DMS53 (cell line): ENCODE measurements at regions not wholly inside any gene's neighbourhood (a gene's known extent, or its start where the extent isn't known, plus 50 kb on each side); places are given as distances from the start of the nearest gene placed in this dataset.
A peak's percentile ranks its signal among the peaks of the same experiment; 100 is the strongest.
"Not testable (repeated sequence)": the region's sequence is repeated elsewhere in the genome, so short reads cannot be mapped to it uniquely, and the experiment has no call there.

ENCODE experiments used
- DNase-seq: peaks from one replicate; lab custom pipeline; 2025; lab: John Stamatoyannopoulos, UW

DNA sequence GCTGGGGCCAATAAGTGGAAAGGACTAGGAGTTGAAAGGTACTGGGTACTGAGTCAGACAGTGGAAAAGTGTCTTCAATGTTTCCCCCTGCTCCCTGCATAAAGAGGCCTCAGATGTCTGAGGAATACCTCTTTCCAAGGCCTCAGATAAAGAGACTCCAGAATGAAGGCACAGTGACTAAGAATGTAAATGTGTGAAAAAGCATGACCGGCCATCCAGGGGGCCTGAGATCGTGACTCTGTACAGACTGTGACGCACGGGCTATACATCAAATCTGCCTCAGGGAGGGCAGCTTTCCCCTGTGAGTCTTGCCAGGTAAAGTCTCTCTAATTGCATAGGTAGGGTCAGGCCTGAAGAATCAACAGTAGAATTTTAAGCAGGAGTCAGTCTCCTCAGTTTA is 1690.5 kb downstream of the KCNT2 start:
- DNase-seq = no peak

DNA sequence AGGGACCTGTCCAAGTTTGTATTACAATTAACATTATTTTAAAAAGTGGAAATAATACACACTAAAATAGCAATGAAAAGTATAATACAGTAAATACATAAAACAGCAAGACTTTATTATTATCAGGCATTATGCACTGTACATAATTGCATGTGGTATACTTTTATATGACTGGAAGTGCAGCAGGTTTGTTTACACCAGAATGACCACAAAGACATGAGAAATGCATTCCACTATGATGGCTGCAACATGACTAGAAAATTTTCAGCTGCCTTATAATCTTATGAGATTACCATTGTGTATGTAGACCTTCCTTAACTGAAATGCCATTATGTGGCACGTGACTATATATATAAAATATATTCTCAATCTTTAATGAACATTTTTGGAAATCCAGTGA is 1699.6 kb downstream of the KCNT2 start:
- no peak for DNase-seq

- DNase-seq = no peak
These were observed 1704.7 kb downstream of the KCNT2 start for GRCh38 chr1:194903524-194903923.

DNA sequence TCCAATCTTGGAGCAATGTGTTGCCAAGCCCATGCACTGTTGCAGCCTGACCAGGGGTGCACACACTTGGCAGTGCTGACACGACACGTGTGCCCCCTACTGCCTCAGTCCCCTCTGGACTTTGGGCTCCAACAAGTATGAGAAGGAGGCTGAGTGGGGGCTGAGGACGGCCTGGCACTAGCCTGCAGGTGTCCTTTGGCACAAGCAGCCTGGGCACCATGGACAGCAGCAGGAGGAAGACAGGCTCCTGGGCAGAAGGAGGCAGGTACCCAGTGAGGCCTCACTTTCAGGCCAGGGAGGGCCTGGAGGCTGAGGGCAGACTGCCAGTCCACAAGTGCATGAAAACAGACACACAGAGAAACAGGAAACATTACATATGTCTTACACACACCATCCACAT is 1702.9 kb upstream of the B3GALT2 start:
- DNase-seq = no peak

- no peak for DNase-seq
These were observed 1684.4 kb upstream of the B3GALT2 start for GRCh38 chr1:194870860-194871259.

DNA sequence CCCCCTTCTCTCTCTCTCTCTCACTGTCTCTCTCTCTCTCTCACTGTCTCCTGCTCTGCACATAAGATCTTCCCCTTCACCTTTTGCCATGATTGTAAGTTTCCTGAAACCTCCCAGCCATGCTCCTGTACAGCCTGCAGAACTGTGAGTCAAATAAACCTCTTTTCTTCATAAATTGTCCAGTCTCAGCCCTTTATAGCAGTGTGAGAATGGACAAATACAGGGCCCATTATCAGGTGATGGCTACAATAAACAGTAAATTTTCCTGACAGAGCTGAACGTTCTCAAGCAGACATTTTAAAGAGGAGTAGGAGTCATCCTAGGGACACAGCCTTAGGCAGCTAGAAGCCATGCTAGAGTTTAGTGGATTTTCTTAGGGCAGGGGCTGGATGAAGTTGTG is 1679.7 kb upstream of the B3GALT2 start:
- no peak for DNase-seq

- DNase-seq = peak; percentile 67
These were observed 1679.0 kb upstream of the B3GALT2 start for GRCh38 chr1:194865383-194865782.

- DNase-seq = no peak
These were observed 1675.7 kb upstream of the B3GALT2 start for GRCh38 chr1:194862129-194862528.

- no peak for DNase-seq
These were observed 1674.1 kb upstream of the B3GALT2 start for GRCh38 chr1:194860248-194861201.

GRCh38 chr1:194859481-194860154 is 1673.2 kb upstream of the B3GALT2 start:
- not testable (repeated sequence) for DNase-seq

DNA sequence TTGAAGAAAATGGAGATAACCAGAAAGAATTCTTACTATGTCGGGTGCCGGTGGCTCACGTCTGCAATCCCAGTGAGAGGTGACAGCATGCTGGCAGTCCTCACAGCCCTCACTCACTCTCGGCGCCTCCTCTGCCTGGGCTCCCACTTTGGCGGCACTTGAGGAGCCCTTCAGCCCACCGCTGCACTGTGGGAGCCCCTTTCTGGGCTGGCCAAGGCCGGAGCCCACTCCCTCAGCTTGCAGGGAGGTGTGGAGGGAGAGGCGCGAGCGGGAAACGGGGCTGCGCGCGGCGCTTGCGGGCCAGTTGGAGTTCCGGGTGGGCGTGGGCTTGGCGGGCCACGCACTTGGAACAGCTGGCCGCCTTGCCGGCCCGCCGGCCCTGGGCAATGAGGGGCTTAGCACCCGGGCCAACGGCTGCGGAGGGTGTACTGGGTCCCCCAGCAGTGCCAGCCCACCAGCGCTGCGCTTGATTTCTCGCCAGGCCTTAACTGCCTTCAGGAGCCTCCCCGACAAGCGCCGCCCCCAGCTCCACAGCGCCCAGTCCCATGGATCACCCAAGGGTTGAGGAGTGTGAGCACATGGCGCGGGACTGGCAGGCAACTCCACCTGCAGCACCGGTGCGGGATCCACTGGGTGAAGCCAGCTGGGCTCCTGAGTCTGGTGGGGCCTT is 1672.5 kb upstream of the B3GALT2 start:
- DNase-seq = not testable (repeated sequence)

- DNase-seq = no peak
These were observed 1671.0 kb upstream of the B3GALT2 start for GRCh38 chr1:194857413-194857812.

GRCh38 chr1:194848846-194849245 is 1662.4 kb upstream of the B3GALT2 start:
- DNase-seq = no peak

DNA sequence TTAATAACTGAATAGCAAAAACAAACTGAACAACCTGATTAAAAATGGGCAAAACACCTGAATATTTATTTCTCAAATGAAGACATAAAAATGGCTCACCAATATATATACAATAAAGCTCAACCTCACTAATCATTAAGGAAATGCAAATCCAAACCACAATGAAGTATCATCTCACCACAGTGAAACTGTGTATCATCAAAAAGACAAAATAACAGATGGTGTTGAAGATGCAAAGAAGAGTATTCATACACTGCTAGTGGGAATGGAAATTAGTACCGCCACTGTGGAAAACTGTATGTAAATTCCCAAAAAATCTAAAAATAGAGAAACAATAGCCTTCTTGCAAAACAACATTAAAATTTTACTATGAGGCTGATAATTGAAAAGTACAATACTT is 1660.1 kb upstream of the B3GALT2 start:
- DNase-seq = no peak

GRCh38 chr1:194843077-194843476 is 1656.7 kb upstream of the B3GALT2 start:
- DNase-seq = no peak

DNA sequence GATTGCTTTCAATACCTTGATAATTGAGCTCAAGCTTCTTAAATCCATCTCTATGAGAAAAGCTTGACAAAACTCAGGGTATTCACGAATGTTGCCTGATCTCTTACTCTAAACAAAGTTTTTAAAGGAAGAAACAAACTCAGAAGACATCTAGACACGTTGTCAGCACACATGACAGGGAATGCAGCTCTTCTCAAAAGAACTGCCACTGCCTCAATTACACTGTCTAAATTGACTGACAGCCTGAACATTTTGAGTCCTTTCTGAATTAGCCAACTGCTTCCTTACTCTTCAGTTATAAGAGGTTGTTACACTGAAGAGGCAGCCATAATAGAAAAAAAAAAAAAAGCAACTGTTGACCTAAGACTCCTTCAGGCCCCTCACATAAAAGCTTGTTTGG is 1646.7 kb upstream of the B3GALT2 start:
- DNase-seq = peak; percentile 18

DNA sequence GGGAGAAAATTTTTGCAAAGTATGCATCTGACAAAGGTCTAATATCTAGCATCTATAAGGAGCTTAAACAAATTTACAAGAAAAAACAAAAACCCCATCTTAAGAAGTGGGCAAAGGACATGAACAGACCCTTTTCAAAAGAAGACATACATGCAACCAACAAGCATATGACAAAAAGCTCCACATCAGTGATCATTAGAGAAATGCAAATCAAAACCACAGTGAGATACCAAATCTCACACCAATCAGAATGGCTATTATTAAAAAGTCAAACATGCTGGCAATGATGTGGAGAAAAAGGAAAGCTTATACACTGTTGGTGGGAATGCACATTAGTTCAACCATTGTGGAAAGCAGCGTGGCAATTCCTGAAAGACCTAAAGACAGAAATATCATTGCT is 1645.2 kb upstream of the B3GALT2 start:
- DNase-seq = not testable (repeated sequence)

DNA sequence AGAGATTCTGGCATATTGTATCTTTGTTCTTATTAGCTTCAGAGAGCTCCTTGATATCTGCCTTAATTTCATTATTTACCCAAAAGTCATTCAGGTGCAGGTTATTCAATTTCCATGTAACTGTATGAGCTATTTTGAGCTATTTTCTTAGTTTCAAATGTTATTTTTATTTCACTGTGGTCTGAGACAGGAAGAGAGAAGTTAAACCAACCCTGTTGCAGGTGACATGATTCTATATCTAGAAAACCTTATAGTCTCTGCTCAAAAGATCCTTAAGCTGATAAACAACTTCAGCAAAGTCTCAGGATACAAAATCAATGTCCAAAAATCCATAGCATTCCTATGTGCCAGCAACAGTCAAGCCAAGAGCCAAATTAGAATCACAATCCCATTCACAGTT is 1644.0 kb upstream of the B3GALT2 start:
- no peak for DNase-seq

DNA sequence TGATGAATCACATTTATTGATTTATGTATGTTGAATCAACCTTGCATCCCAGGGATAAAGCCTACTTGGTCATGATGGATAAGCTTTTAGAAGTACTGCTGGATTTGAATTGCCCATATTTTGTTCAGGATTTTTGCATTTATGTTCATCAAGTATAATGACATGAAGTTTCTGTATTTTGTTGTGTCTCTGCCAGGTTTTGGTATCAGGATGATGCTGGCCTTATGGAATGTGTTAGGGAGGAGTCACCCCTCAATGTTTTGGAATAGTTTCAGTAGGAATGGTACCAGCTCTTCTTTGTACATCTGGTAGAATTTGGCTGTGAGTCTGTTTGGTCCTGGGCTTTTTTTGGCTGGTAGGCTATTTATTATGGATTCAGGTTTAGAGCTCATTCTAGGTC is 1643.1 kb upstream of the B3GALT2 start:
- DNase-seq = peak; percentile 33

DNA sequence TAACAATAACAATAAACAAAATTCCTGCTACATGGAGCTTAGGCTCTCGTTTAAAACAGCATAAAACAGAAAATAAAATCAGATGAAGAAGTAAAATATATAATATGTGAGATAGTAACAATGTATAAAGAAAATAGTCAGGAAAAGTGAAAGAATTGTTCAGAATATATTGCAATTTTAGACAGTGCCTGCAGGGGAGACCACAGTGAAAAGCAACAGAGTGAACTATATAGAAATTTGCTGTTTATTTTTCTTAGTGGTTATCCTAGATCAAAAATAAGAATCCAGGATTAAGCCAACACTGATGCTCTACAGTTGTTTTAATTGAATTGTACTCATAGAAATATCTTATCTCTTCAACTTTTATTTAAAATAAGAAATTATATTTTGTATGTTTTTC is 1639.0 kb upstream of the B3GALT2 start:
- no peak for DNase-seq

GRCh38 chr1:194821091-194821490 is 1634.7 kb upstream of the B3GALT2 start:
- DNase-seq = no peak

GRCh38 chr1:194818674-194819073 is 1632.3 kb upstream of the B3GALT2 start:
- DNase-seq = no peak

DNA sequence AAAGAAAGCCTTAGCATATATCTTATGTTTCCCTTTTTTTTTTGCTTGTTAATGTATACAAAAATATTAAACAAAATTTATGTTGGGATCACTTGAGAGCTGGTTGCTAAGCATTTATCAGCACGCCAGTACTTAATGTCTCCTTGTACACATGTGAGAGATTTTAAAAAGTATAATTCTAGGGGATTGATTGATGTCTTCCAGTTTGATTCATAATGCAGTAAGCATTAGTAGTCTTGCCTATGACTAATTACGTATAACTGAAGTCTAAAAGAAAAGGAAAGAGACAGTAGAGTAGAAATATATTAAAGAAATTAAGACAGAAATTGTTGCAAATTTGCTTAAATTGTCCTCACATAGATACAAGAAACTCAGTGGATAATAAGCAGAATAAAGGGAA is 1630.4 kb upstream of the B3GALT2 start:
- no peak for DNase-seq
